Stimulated activated naive B cell treated with anti-CD40 and anti-IgM and Interleukin-4, amounts not matched to agents 10 μg/mL and 1 μg/mL and 100 μg/mL, for 72 hours (primary cell): ENCODE measurements at regions not wholly inside any gene's neighbourhood (a gene's known extent, or its start where the extent isn't known, plus 50 kb on each side); places are given as distances from the start of the nearest gene placed in this dataset.

ENCODE experiments used
- ATAC-seq, 2 donors: fragments of 150-1000 bp; cut with Tn5 transposase; replicated peaks; 2 replicates each; pipeline ENCODE4 v1.10.0; 2021; ENCODE audit warnings: moderate library complexity in 1 of 2
- DNase-seq: peaks from one replicate; pipeline ENCODE4 v3.0.0; 2021
- H3K27ac Mint-ChIP-seq: one replicate; pipeline ENCODE4 v1.8.0; 2022; ENCODE audit warnings: mild to moderate bottlenecking, mixed read lengths
- H3K27me3 Mint-ChIP-seq, 2 donors: one replicate each; pipeline ENCODE4 v1.8.0; 2022; ENCODE audit warnings: mixed read lengths in 2 of 2
- H3K36me3 Mint-ChIP-seq, 2 donors: one replicate each; pipeline ENCODE4 v1.8.0; 2022; ENCODE audit warnings: mixed read lengths in 2 of 2, mild to moderate bottlenecking in 1 of 2
- H3K4me1 Mint-ChIP-seq, 2 donors: one replicate each; pipeline ENCODE4 v1.8.0; 2022; ENCODE audit warnings: mixed read lengths in 2 of 2, mild to moderate bottlenecking in 1 of 2
- H3K4me3 Mint-ChIP-seq, 2 donors: one replicate each; pipeline ENCODE4 v1.8.0; 2022; ENCODE audit warnings: mild to moderate bottlenecking in 2 of 2, mixed read lengths in 2 of 2, moderate library complexity in 1 of 2
- H3K9me3 Mint-ChIP-seq, 2 donors: one replicate each; pipeline ENCODE4 v1.8.0; 2022; ENCODE audit warnings: mixed read lengths in 2 of 2, mild to moderate bottlenecking in 1 of 2

GRCh38 chr3:165440380-165440779 lies 244.2 kb upstream of the SLITRK3 start:
- ATAC-seq, result no peak
- DNase-seq, result no peak
- H3K4me3 Mint-ChIP-seq, result no peak overlapping the region
- no peak overlapping the region for H3K27ac Mint-ChIP-seq
- H3K4me1 Mint-ChIP-seq, result no peaks in the 10 kb centered on the region
- H3K9me3 Mint-ChIP-seq, result peaks cover 0 to 3% of the 10 kb centered on the region in 2 donors
- H3K27me3 Mint-ChIP-seq, result no peaks in the 10 kb centered on the region
- H3K36me3 Mint-ChIP-seq, result no peaks in the 10 kb centered on the region

DNA sequence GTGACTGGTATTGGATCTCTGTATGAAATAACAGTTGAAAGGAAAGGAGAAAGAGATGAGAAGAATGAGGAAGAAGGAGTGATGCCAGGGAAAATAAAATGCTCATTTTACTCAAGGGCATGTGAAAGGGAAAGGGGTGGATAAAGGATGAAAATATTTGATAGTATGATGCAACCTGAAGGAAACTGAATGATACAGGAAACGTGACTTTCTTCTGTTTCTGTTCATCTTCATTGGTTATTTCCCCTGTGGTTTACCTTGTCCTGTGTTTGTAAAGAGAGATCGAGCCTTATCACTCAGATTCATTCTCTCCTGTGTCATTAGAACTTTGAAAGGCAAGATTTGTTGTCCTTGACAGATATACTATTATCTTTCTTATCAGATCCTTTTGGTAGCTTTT lies 243.6 kb upstream of the SLITRK3 start:
- Mint-ChIP-seq H3K27me3 (no peaks in the 10 kb centered on the region), H3K4me3 (no peak overlapping the region), H3K4me1 (no peaks in the 10 kb centered on the region), H3K27ac (no peak overlapping the region), H3K36me3 (no peaks in the 10 kb centered on the region), H3K9me3 (peaks cover 0 to 6% of the 10 kb centered on the region in 2 donors)
- no peak for DNase-seq
- ATAC-seq, result no peak

- Mint-ChIP-seq H3K27ac (no peak overlapping the region), H3K27me3 (no peaks in the 10 kb centered on the region), H3K36me3 (no peaks in the 10 kb centered on the region), H3K4me3 (no peak overlapping the region), H3K9me3 (peaks cover 12 to 20% of the 10 kb centered on the region in 2 donors), H3K4me1 (no peaks in the 10 kb centered on the region)
- DNase-seq (no peak), ATAC-seq (no peak)
Measured at GRCh38 chr3:165434516-165434915, 238.3 kb upstream of the SLITRK3 start.

DNA sequence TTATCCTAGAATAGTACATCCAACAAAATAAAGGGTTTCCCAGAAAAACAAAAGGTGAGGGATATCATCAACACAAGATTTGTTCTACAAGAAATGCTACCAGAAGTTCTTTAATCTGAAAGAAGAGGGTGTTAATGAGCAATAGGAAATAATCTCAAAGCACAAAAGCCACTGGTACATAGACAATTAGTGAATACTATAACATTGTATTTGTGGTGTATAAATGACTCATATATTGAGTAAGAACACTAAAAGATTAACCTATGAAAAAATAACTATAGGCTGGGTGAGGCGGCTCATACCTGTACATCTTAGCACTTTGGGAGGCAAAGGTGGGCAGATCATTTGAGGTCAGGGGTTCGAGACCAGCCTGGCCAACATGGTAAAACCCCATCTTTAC lies 210.2 kb upstream of the SLITRK3 start:
- Mint-ChIP-seq H3K9me3 (peaks cover 0 to 4% of the 10 kb centered on the region in 2 donors), H3K36me3 (no peaks in the 10 kb centered on the region), H3K4me1 (no peaks in the 10 kb centered on the region), H3K27me3 (no peaks in the 10 kb centered on the region), H3K27ac (no peak overlapping the region), H3K4me3 (no peak overlapping the region)
- ATAC-seq (no peak), DNase-seq (no peak)

- Mint-ChIP-seq H3K4me1 (no peaks in the 10 kb centered on the region), H3K9me3 (peaks cover 0 to 4% of the 10 kb centered on the region in 2 donors), H3K4me3 (no peak overlapping the region), H3K36me3 (no peaks in the 10 kb centered on the region), H3K27ac (no peak overlapping the region), H3K27me3 (no peaks in the 10 kb centered on the region)
- ATAC-seq (no peak), DNase-seq (no peak)
Measured at GRCh38 chr3:165404357-165405027, 208.3 kb upstream of the SLITRK3 start.

GRCh38 chr3:165403666-165404065 lies 207.5 kb upstream of the SLITRK3 start:
- no peak for DNase-seq

DNA sequence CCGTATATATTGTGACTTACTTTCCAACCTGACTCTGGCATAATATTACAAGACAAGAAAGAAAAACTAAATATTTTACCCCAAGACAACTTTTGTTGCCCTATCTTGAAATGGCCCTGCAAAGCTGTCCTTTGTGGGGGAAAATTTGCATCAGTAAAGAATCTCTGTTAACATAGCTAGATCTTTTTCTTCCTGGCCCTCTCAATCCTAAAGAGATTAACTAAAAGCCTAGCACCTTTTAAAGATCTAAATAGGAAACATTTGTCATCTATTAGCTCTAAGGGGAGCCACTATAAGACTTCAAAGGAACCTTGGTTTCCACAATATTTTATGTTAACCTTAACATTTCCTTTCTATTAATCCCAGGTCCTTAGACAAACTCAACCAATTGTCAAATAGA lies 199.0 kb upstream of the SLITRK3 start:
- Mint-ChIP-seq H3K27me3 (no peaks in the 10 kb centered on the region), H3K9me3 (no peaks in the 10 kb centered on the region), H3K27ac (no peak overlapping the region), H3K4me3 (no peak overlapping the region), H3K36me3 (no peaks in the 10 kb centered on the region), H3K4me1 (no peaks in the 10 kb centered on the region)
- DNase-seq (no peak), ATAC-seq (no peak)

More at GRCh38 chr3:165403666-165404065, 207.5 kb upstream of the SLITRK3 start:
- no peak overlapping the region for H3K27ac Mint-ChIP-seq
- no peaks in the 10 kb centered on the region for H3K36me3 Mint-ChIP-seq
- no peak for ATAC-seq
- H3K27me3 Mint-ChIP-seq, result no peaks in the 10 kb centered on the region
- no peak overlapping the region for H3K4me3 Mint-ChIP-seq
- no peaks in the 10 kb centered on the region for H3K4me1 Mint-ChIP-seq
- H3K9me3 Mint-ChIP-seq, result peaks cover 0 to 4% of the 10 kb centered on the region in 2 donors

GRCh38 chr3:165393461-165393860 lies 197.3 kb upstream of the SLITRK3 start:
- ATAC-seq, result no peak
- no peaks in the 10 kb centered on the region for H3K9me3 Mint-ChIP-seq

DNA sequence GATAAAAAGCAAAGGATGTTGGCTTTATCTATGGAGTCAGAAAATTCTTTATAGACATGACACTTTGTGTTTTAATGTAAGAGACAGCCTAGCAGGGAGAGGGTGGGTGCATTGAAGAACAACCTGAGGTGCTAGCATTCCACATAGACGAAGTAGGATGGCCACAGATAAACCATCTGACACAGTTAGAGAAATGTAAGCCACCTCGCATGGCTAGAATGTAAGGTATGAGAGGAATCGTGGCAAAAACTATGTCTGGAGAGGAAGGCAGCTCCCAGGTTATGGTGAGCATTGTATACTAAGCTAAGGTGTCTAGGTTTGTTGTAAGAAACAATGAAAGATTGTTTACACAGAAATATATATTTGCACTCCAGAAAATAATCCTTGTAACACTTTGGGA lies 194.0 kb upstream of the SLITRK3 start:
- DNase-seq, result no peak
- Mint-ChIP-seq H3K4me3 (no peak overlapping the region), H3K9me3 (peaks cover 4% of the 10 kb centered on the region in 2 donors), H3K4me1 (no peaks in the 10 kb centered on the region), H3K27me3 (no peaks in the 10 kb centered on the region), H3K27ac (no peak overlapping the region), H3K36me3 (no peaks in the 10 kb centered on the region)
- ATAC-seq, result no peak

More at GRCh38 chr3:165393461-165393860, 197.3 kb upstream of the SLITRK3 start:
- Mint-ChIP-seq H3K27ac (no peak overlapping the region), H3K36me3 (no peaks in the 10 kb centered on the region), H3K4me1 (no peaks in the 10 kb centered on the region), H3K27me3 (no peaks in the 10 kb centered on the region), H3K4me3 (no peak overlapping the region)
- DNase-seq, result no peak

DNA sequence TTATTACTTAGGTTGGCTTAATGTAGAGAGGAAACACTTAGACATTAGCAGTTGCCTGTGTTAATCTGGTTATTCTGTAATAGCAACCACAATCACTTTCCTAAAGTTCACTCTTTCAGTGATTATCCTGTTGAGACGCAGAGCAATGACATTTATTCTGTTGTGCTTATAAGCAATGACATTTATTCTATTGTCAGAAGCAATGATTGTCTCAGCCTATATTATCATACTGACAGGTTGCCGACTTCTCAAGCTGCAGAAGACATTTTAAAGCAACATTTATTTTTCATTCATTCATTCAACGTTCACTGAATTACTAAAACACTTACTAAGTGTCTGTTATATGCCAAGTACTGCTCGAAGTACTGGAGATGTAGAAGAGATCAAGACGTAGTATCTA lies 193.5 kb upstream of the SLITRK3 start:
- no peak for ATAC-seq
- DNase-seq, result no peak
- no peaks in the 10 kb centered on the region for H3K27me3 Mint-ChIP-seq
- H3K4me1 Mint-ChIP-seq, result no peaks in the 10 kb centered on the region
- no peak overlapping the region for H3K27ac Mint-ChIP-seq
- H3K36me3 Mint-ChIP-seq, result no peaks in the 10 kb centered on the region
- no peak overlapping the region for H3K4me3 Mint-ChIP-seq
- peaks cover 4% of the 10 kb centered on the region in 2 donors for H3K9me3 Mint-ChIP-seq

DNA sequence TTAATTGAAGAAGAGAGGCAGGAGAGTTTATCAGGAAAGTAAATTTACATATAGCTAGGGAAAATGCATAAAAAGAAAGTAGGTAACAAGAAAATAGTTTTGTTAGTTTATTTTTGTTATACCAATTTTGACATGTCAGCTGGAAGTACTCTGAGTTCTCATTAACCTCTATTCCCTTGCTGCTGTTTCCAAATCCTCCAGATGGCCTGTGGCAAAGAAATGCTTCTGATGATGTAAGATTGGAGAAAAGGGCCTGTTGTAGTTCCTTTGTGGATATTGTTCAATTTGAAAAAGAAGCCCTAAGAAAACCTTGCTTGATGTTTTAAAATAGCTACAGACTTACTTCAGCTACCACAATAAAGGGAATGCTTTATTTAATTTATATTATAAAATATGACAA lies 192.9 kb upstream of the SLITRK3 start:
- no peaks in the 10 kb centered on the region for H3K4me1 Mint-ChIP-seq
- no peak overlapping the region for H3K27ac Mint-ChIP-seq
- H3K9me3 Mint-ChIP-seq, result peaks cover 4% of the 10 kb centered on the region in 2 donors
- no peaks in the 10 kb centered on the region for H3K27me3 Mint-ChIP-seq
- H3K36me3 Mint-ChIP-seq, result no peaks in the 10 kb centered on the region
- DNase-seq (no peak), ATAC-seq (no peak)
- no peak overlapping the region for H3K4me3 Mint-ChIP-seq

DNA sequence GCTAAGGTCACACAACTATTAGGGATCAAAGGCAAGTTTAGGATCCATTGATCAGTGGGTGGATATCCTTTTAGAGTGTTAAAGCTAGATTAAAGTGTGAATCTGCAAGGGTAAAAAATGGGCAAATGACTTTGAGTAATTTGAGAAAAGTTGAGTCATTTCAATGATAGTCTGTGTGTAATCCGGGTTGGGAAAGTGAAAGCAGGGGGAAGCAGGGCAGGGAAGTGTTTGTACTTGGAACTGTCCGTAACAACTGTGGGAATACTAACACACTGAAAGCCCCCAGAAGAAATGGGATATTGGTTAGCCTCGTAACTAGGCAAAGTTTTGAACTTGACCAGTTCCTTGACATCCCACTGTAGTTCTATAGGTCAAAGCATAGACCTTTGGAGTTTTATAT lies 187.2 kb upstream of the SLITRK3 start:
- no peak for DNase-seq
- peaks cover 7 to 9% of the 10 kb centered on the region in 2 donors for H3K9me3 Mint-ChIP-seq
- H3K4me1 Mint-ChIP-seq, result no peaks in the 10 kb centered on the region
- ATAC-seq, result no peak
- no peak overlapping the region for H3K4me3 Mint-ChIP-seq
- no peaks in the 10 kb centered on the region for H3K27me3 Mint-ChIP-seq
- no peaks in the 10 kb centered on the region for H3K36me3 Mint-ChIP-seq
- no peak overlapping the region for H3K27ac Mint-ChIP-seq

DNA sequence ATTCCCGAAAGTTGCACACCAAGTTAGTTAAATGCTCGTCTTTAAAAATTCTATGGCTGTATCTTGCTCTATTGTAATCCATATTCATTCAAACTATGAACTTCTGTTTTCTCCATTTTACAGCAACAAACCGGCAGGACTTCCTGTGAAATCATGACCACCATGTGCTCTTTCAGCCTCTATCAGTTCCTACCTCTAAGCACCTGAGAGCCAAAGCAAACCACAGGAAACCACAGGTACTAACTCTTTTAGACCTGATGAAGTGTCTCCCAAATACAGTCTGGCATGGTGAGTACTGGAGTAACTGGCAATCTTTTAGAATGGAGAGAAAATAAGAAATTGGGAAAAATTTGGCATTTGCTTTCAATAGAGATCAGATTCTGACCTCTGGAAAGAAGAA lies 186.5 kb upstream of the SLITRK3 start:
- H3K4me3 Mint-ChIP-seq, result no peak overlapping the region
- no peak for DNase-seq
- ATAC-seq, result no peak
- peaks cover 4 to 5% of the 10 kb centered on the region in 2 donors for H3K9me3 Mint-ChIP-seq
- H3K4me1 Mint-ChIP-seq, result no peaks in the 10 kb centered on the region
- H3K27ac Mint-ChIP-seq, result no peak overlapping the region
- no peaks in the 10 kb centered on the region for H3K36me3 Mint-ChIP-seq
- no peaks in the 10 kb centered on the region for H3K27me3 Mint-ChIP-seq

DNA sequence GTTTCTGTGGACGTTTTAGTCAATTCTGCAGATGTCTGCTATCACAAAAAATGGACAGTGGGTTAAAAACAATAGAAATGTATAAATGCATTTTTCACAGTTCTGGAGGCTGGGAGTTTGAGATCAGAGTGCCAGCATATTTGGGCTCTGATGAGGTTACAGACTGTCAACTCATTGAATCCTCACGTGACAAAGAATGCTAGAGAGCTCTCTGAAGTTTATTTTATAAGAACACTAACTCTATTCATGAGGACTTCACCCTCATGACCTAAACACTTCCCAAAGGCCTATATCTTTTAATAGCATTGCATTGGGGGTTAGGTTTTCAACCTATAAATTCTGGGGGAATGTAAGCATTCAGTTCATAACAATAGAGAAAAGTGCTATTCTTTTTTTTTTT lies 182.6 kb upstream of the SLITRK3 start:
- H3K27me3 Mint-ChIP-seq, result no peaks in the 10 kb centered on the region
- H3K27ac Mint-ChIP-seq, result no peak overlapping the region
- ATAC-seq, result no peak
- H3K4me3 Mint-ChIP-seq, result no peak overlapping the region
- no peak for DNase-seq
- H3K4me1 Mint-ChIP-seq, result no peaks in the 10 kb centered on the region
- peaks cover 4 to 5% of the 10 kb centered on the region in 2 donors for H3K9me3 Mint-ChIP-seq
- no peaks in the 10 kb centered on the region for H3K36me3 Mint-ChIP-seq

DNA sequence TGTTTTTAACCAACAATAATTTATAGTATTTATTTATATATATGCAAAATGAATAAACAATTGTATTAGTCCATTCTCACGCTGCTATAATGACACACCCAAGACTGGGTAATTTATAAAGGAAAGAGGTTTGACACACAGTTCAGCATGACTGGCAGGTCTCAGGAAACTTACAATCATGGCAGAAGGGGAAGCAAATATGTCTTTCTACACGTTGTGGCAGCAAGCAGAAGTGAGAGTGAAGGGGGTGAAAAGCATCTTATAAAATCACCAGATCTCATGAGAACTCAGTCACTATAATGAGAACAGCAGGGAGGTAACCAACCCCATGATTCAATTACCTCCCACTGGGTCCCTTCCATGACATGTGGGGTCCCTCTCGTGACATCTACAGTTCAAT lies 162.8 kb upstream of the SLITRK3 start:
- ATAC-seq (no peak), DNase-seq (no peak)
- Mint-ChIP-seq H3K4me3 (no peak overlapping the region), H3K27me3 (no peaks in the 10 kb centered on the region), H3K9me3 (peaks cover 0 to 6% of the 10 kb centered on the region in 2 donors), H3K27ac (no peak overlapping the region), H3K4me1 (no peaks in the 10 kb centered on the region), H3K36me3 (no peaks in the 10 kb centered on the region)

GRCh38 chr3:165355316-165355715 lies 159.1 kb upstream of the SLITRK3 start:
- ATAC-seq (no peak), DNase-seq (no peak)
- no peaks in the 10 kb centered on the region for H3K36me3 Mint-ChIP-seq
- H3K27me3 Mint-ChIP-seq, result no peaks in the 10 kb centered on the region
- H3K4me1 Mint-ChIP-seq, result no peaks in the 10 kb centered on the region
- no peak overlapping the region for H3K27ac Mint-ChIP-seq
- peaks cover 3 to 4% of the 10 kb centered on the region in 2 donors for H3K9me3 Mint-ChIP-seq
- no peak overlapping the region for H3K4me3 Mint-ChIP-seq
